IPS-15b (cell line): ENCODE measurements at regions not wholly inside any gene's neighbourhood (a gene's known extent, or its start where the extent isn't known, plus 50 kb on each side); places are given as distances from the start of the nearest gene placed in this dataset.
"Not testable (repeated sequence)": the region's sequence is repeated elsewhere in the genome, so short reads cannot be mapped to it uniquely, and the experiment has no call there.

Source experiments
- H3K27me3 ChIP-seq: one replicate; pipeline ENCODE4 v1.6.1; 2013; ENCODE audit warnings: low read length; ENCODE audit not compliant: control insufficient read depth, insufficient read depth
- H3K36me3 ChIP-seq: one replicate; pipeline ENCODE4 v1.6.1; 2013; ENCODE audit warnings: low read length; ENCODE audit not compliant: control insufficient read depth, insufficient read depth
- H3K4me1 ChIP-seq: one replicate; pipeline ENCODE4 v1.6.1; 2013; ENCODE audit warnings: mild to moderate bottlenecking, low read length; ENCODE audit not compliant: control insufficient read depth, insufficient read depth
- H3K4me3 ChIP-seq: one replicate; pipeline ENCODE4 v1.5.1; 2013; ENCODE audit warnings: low read depth, low read length
- H3K9ac ChIP-seq: one replicate; pipeline ENCODE4 v1.6.1; 2013; ENCODE audit warnings: low read depth, mild to moderate bottlenecking, low read length
- H3K9me3 ChIP-seq: one replicate; pipeline ENCODE4 v1.6.1; 2013; ENCODE audit warnings: mild to moderate bottlenecking, low read length; ENCODE audit not compliant: control insufficient read depth, insufficient read depth

DNA sequence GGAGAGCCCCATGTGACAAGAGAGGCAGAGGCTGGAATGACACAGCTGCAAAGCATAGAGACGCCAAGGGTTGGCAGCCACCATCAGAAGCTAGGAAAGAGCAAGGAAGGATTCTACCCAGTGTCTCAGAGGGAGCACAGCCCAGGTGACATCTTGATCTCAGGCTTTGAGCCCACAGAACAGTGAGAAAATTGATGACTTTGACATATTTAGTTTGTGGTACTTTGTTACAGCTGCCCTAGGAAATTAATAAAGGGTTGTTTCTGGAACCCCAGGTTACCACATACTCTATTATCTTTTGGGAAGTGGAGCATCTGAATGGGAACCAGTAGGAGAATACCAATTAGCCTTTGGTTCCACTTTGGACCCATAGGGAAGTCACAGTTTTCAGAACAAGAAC lies 231.7 kb downstream of the ZNF621 start:
- H3K4me3 ChIP-seq = no peak overlapping the region
- H3K36me3 ChIP-seq = no peaks in the 10 kb centered on the region
- peaks cover 4% of the 10 kb centered on the region for H3K27me3 ChIP-seq
- no peaks in the 10 kb centered on the region for H3K4me1 ChIP-seq
- no peaks in the 10 kb centered on the region for H3K9me3 ChIP-seq
- H3K9ac ChIP-seq = no peak overlapping the region

DNA sequence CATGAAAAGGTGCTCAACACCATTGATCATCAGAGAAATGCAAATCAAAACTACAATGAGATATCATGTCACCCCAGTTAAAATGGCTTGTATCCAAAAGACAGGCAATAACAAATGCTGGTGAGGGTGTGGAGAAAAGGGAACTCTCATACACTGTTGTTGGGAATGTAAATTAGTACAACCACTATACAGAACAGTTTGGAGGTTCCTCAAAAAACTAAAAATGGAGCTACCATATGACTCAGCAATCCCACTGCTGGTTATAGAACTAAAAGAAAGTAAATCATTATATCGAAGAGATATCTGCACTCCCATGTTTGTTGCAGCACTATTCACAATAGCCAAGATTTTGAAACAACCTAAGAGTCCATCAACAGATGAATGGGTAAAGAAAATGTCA lies 238.0 kb downstream of the ZNF621 start:
- H3K27me3 ChIP-seq, H3K36me3 ChIP-seq, H3K9me3 ChIP-seq, H3K4me3 ChIP-seq, H3K9ac ChIP-seq, H3K4me1 ChIP-seq: not testable (repeated sequence)

DNA sequence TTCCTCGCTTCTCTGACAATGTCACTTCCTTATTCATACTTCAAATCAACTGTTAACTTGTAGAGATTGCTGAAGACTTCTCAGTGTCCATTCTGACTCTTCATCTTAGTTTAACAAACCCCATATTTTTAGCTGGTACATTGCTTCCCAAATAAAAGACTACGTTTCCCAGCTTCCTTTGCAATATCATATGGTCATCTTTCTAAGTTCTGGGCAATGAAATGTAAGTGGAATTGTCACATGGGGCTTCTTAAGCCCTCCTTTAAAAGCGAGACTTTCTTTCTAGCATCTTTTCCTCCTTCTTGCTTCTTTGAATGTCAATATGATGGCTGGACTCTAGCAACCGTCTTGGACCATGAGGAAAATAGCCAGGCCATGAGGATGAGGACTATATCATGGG lies 239.0 kb downstream of the ZNF621 start:
- Histone ChIP-seq H3K9ac (no peak overlapping the region), H3K4me1 (no peaks in the 10 kb centered on the region), H3K4me3 (no peak overlapping the region), H3K9me3 (no peaks in the 10 kb centered on the region), H3K36me3 (no peaks in the 10 kb centered on the region), H3K27me3 (no peaks in the 10 kb centered on the region)

DNA sequence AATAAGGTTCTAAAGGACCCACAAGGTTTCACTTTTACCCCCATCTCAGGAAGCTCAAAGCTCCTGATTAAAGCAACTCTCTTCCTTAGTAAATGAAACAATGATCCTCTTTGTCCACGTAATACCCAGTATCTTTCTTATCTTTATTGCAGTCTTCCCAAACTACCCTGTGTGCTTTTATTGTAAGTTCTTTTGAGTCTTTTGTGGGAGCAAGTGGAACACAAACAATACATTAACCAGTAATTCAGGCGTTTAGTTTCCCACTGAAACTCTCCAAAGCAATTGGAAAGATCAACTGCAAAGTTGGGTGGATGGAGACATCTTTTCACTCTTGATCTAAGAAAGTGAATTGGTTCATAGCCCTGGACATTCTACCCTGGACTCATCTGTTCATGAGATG lies 240.0 kb downstream of the ZNF621 start:
- no peaks in the 10 kb centered on the region for H3K9me3 ChIP-seq
- H3K36me3 ChIP-seq = no peaks in the 10 kb centered on the region
- no peaks in the 10 kb centered on the region for H3K4me1 ChIP-seq
- H3K9ac ChIP-seq = no peak overlapping the region
- no peak overlapping the region for H3K4me3 ChIP-seq
- no peaks in the 10 kb centered on the region for H3K27me3 ChIP-seq

DNA sequence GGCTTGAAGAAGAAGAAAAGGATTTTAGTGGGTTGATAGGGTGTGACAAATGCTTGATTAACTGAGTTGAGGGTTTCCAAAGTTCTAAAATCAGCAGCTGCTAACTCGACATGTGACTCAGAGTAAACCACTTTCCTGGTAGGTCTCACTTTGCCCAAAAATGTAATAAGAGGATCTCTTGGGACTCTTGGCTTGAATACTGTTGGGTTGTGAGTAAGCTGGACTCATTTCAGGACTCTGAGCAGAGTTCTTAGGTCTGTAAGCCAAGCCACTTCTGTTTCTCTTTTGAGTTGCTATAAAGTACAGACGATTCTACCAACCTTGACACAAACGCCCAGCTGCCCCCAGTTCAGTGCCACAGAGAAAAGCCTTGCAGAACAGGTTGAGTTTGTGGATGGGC lies 241.1 kb downstream of the ZNF621 start:
- no peak overlapping the region for H3K9ac ChIP-seq
- H3K4me1 ChIP-seq = no peaks in the 10 kb centered on the region
- H3K36me3 ChIP-seq = no peaks in the 10 kb centered on the region
- no peaks in the 10 kb centered on the region for H3K27me3 ChIP-seq
- H3K9me3 ChIP-seq = no peaks in the 10 kb centered on the region
- no peak overlapping the region for H3K4me3 ChIP-seq

DNA sequence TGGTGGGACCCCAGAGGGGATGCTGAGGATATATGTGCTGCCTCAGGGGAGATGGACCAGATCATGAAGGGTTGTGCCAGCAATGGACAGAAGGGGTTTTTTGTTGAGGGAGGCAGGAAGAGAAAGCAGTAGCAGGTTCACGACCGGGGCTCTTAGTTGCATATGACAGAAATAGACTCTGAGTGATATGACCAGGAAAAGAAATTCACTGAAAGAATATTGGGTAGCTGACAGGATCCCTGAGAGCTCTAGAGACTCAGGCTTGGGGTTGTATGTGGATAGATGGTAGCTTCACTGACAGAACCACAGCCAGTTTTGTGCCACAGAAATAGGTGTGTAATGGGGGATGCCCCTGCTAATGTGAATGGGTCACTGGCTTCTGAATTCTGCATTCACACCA lies 241.6 kb downstream of the ZNF621 start:
- Histone ChIP-seq H3K36me3 (no peaks in the 10 kb centered on the region), H3K4me3 (no peak overlapping the region), H3K9ac (no peak overlapping the region), H3K4me1 (no peaks in the 10 kb centered on the region), H3K27me3 (no peaks in the 10 kb centered on the region), H3K9me3 (no peaks in the 10 kb centered on the region)

DNA sequence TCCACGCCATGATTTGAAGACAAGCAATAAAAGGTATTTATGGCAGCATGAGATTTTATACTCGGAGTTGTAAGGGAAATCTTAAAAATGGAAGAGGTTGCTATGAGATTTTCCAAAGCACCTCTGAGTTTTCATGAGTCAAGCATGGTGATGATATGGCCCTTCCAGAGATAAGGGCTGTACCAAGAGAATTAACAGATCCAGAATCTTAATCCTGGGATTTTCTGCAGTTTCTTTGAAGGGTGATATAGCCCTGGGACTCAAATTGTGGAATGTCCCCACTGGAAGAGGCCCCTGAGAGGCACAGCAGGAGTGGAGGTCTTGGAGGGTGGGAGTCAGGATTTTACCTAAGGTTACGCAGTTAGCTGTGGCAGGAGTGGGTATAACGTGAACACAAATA lies 243.3 kb downstream of the ZNF621 start:
- H3K27me3 ChIP-seq = no peaks in the 10 kb centered on the region
- no peaks in the 10 kb centered on the region for H3K36me3 ChIP-seq
- H3K4me1 ChIP-seq = no peaks in the 10 kb centered on the region
- no peak overlapping the region for H3K4me3 ChIP-seq
- no peak overlapping the region for H3K9ac ChIP-seq
- H3K9me3 ChIP-seq = no peaks in the 10 kb centered on the region

DNA sequence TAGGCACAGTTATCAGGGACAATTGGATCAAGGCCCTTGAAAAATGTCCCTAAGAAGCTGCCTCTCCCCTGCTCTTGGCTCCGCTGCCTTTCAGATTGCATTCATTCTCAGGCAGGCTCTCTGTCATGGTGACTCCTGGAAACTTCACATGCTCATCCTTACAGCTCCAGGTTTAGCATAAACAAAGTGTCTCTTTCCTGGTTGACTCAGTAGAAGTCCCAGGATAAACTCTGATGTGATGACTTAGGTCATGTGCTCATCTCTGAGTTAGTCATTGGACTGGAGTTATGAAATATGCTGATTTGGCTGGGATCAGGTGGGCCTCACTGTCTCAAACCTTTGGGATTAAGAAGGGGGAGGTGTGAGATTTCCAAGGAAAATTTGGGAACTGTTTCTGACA lies 243.8 kb downstream of the ZNF621 start:
- Histone ChIP-seq H3K9ac (no peak overlapping the region), H3K4me3 (no peak overlapping the region), H3K27me3 (no peaks in the 10 kb centered on the region), H3K4me1 (no peaks in the 10 kb centered on the region), H3K9me3 (no peaks in the 10 kb centered on the region), H3K36me3 (no peaks in the 10 kb centered on the region)

DNA sequence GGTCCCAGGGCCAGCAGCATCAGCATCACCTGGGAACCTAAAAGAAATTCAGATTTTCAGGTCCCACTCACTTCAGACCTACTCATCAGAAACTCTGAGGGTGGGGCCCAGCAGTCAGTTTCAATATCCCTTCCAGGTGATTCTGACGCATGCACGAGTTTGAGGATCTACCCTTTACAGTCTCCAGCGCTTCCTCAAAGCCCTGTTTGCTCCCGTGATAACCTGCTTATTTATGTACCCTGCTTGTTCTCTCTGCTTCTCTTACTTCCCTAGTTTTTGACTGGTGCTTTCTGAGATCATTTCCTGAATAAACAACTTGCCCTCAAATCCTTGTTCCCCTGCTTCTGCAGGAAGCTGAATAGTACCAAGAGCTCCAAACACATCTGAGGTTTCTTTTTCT lies 245.3 kb downstream of the ZNF621 start:
- Histone ChIP-seq H3K36me3 (no peaks in the 10 kb centered on the region), H3K4me1 (no peaks in the 10 kb centered on the region), H3K9me3 (no peaks in the 10 kb centered on the region), H3K9ac (no peak overlapping the region), H3K4me3 (no peak overlapping the region), H3K27me3 (no peaks in the 10 kb centered on the region)

DNA sequence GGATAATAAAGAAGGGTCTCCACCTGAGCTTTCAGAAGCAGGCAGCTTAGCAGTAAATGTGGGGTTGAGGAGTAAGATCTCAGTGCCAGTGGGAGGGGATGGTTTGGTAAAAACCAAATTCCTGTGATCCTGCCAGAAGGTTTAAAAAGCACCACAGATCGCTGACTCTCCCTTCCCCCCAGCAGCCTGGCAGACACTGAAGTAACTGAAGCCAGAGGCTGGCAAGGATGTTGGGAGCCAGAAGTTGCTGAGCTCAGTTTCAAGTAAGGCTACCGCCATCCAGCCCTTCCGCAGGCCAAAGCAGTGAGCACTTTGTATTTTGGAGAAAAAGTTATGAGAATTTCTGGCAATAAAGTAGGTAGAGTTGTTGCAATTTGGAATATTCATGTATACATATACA lies 246.4 kb downstream of the ZNF621 start:
- H3K4me1 ChIP-seq = no peaks in the 10 kb centered on the region
- no peak overlapping the region for H3K4me3 ChIP-seq

DNA sequence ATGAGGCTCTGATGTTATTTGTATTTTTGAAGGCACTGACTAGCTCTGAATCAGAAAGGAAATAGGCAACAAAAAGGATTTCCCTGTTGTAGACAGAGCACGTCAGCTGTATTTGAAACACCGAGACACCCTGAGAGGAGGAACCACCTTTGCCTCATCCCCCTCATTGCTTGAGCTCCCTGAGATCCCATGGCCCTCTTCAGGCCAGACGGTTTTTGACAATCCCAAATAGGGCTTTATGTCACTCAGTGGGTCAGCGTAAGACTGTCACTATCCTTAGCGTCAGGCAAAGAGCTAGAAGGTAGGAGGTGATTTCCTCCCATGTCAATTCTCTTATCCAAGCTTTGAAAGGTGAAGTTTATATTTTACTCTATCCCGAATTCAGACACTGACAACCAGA lies 254.3 kb downstream of the ZNF621 start:
- no peak overlapping the region for H3K9ac ChIP-seq
- peaks cover 4% of the 10 kb centered on the region for H3K4me1 ChIP-seq
- no peaks in the 10 kb centered on the region for H3K9me3 ChIP-seq
- no peak overlapping the region for H3K4me3 ChIP-seq
- no peaks in the 10 kb centered on the region for H3K36me3 ChIP-seq
- no peaks in the 10 kb centered on the region for H3K27me3 ChIP-seq

More for the DNA sequence above, 246.4 kb downstream of the ZNF621 start:
- Histone ChIP-seq H3K9me3 (no peaks in the 10 kb centered on the region), H3K36me3 (no peaks in the 10 kb centered on the region), H3K9ac (no peak overlapping the region), H3K27me3 (no peaks in the 10 kb centered on the region)

DNA sequence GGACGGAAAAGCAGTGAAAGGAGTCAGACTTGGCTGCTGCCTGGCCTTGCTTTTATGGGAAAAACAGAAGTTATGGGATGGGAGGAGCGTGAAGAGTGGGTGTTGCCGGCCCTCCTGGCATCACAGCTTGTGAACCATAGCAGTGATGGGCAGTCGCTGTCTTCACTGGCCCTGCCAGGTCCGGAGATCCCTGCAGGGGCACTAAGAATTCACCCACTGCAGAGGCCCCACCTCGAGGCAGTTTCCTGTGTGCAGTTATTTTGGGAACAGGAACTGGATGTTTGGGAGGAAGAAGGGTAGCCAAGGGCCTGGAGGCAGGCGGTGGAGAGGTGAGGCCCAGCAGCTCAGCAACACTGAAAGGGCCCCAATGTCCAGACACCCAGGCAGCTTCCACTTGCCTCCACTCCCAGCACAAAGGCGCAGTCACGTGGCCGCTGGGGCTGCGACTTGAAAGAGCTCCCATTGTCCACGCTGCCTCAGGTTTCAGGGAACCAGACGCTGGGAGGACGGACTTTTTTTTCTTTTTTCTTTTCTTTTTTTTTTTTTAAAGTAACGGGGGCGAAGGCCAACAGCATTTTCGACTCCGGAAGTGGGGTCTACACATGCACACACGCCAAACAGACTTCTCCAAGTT lies 255.6 kb downstream of the ZNF621 start:
- Histone ChIP-seq H3K9me3 (no peaks in the 10 kb centered on the region), H3K9ac (no peak overlapping the region), H3K4me3 (no peak overlapping the region), H3K4me1 (peaks cover 4% of the 10 kb centered on the region), H3K27me3 (no peaks in the 10 kb centered on the region), H3K36me3 (no peaks in the 10 kb centered on the region)
